ENCODE measurements at regions not wholly inside any gene's neighbourhood (a gene's known extent, or its start where the extent isn't known, plus 50 kb on each side); places are given as distances from the start of the nearest gene placed in this dataset.

- TF ChIP-seq CTCF (IDR thresholded peaks at IDR 0.05) = no peak
- TF ChIP-seq EP300 (IDR thresholded peaks at IDR 0.05) = no peak
- no peak for TF ChIP-seq POLR2A (IDR thresholded peaks at IDR 0.05)
- intact Hi-C loops (cut with DNase I) = no loop called here
These were observed 87.0 kb upstream of the TNC start for GRCh38 chr9:115204904-115205453.

GRCh38 chr9:115207003-115207836, 89.3 kb upstream of the TNC start:
- Histone ChIP-seq H3K4me3 (no peak overlapping the region), H3K4me1 (ENCODE audit: insufficient read depth) (no peaks in the 10 kb centered on the region), H3K27me3 (no peaks in the 10 kb centered on the region), H3K27ac (no peak overlapping the region), H3K9me3 (no peaks in the 10 kb centered on the region), H3K36me3 (no peaks in the 10 kb centered on the region)
- no peak for DNase-seq
- TF ChIP-seq POLR2A (IDR thresholded peaks at IDR 0.05) (no peak), CTCF (IDR thresholded peaks at IDR 0.05) (no peak), EP300 (IDR thresholded peaks at IDR 0.05) (no peak)
- 80 to 82% (median 82%) methylated on average over 3 of the region's 3 CpGs for WGBS, 3 donors
- intact Hi-C loops (cut with DNase I) = no loop called here

More at GRCh38 chr9:115204904-115205453, 87.0 kb upstream of the TNC start:
- Histone ChIP-seq H3K4me1 (ENCODE audit: insufficient read depth) (no peaks in the 10 kb centered on the region), H3K27ac (no peak overlapping the region), H3K9me3 (no peaks in the 10 kb centered on the region), H3K4me3 (no peak overlapping the region), H3K36me3 (no peaks in the 10 kb centered on the region), H3K27me3 (no peaks in the 10 kb centered on the region)
- 23 to 33% (median 26%) methylated on average over 1 of the region's 1 CpG for WGBS, 3 donors
- no peak for DNase-seq

GRCh38 chr9:115208501-115208900, 90.5 kb upstream of the TNC start:
- no peaks in the 10 kb centered on the region for H3K9me3 ChIP-seq
- H3K4me3 ChIP-seq = no peak overlapping the region
- TF ChIP-seq CTCF (IDR thresholded peaks at IDR 0.05) = no peak
- TF ChIP-seq POLR2A (IDR thresholded peaks at IDR 0.05) = no peak
- TF ChIP-seq EP300 (IDR thresholded peaks at IDR 0.05) = no peak
- H3K27me3 ChIP-seq = no peaks in the 10 kb centered on the region
- no peaks in the 10 kb centered on the region for H3K4me1 ChIP-seq (ENCODE audit: insufficient read depth)
- DNase-seq = no peak
- intact Hi-C loops (cut with DNase I) = no loop called here
- no peak overlapping the region for H3K27ac ChIP-seq
- H3K36me3 ChIP-seq = no peaks in the 10 kb centered on the region

GRCh38 chr9:115209601-115210306, 91.8 kb upstream of the TNC start:
- WGBS, 3 donors = 25 to 29% (median 26%) methylated on average over 2 of the region's 2 CpGs
- no peaks in the 10 kb centered on the region for H3K36me3 ChIP-seq
- H3K9me3 ChIP-seq = no peaks in the 10 kb centered on the region
- no peak for TF ChIP-seq CTCF (IDR thresholded peaks at IDR 0.05)
- TF ChIP-seq EP300 (IDR thresholded peaks at IDR 0.05) = no peak
- TF ChIP-seq POLR2A (IDR thresholded peaks at IDR 0.05) = no peak
- H3K27ac ChIP-seq = no peak overlapping the region
- no peaks in the 10 kb centered on the region for H3K27me3 ChIP-seq
- H3K4me1 ChIP-seq (ENCODE audit: insufficient read depth) = no peaks in the 10 kb centered on the region
- no peak for DNase-seq
- intact Hi-C loops (cut with DNase I) = no loop called here
- no peak overlapping the region for H3K4me3 ChIP-seq
